ENCODE measurements at regions not wholly inside any gene's neighbourhood (a gene's known extent, or its start where the extent isn't known, plus 50 kb on each side); places are given as distances from the start of the nearest gene placed in this dataset.

- DNase-seq, result no peak
Measured at GRCh38 chr5:106974272-106974671, 696.5 kb downstream of the EFNA5 start.

GRCh38 chr5:106966686-106967315, 703.9 kb downstream of the EFNA5 start:
- DNase-seq, result no peak

- no peak for DNase-seq
Measured at GRCh38 chr5:106964132-106964531, 706.6 kb downstream of the EFNA5 start.

- no peak for DNase-seq
Measured at GRCh38 chr5:106963630-106964029, 707.1 kb downstream of the EFNA5 start.

DNA sequence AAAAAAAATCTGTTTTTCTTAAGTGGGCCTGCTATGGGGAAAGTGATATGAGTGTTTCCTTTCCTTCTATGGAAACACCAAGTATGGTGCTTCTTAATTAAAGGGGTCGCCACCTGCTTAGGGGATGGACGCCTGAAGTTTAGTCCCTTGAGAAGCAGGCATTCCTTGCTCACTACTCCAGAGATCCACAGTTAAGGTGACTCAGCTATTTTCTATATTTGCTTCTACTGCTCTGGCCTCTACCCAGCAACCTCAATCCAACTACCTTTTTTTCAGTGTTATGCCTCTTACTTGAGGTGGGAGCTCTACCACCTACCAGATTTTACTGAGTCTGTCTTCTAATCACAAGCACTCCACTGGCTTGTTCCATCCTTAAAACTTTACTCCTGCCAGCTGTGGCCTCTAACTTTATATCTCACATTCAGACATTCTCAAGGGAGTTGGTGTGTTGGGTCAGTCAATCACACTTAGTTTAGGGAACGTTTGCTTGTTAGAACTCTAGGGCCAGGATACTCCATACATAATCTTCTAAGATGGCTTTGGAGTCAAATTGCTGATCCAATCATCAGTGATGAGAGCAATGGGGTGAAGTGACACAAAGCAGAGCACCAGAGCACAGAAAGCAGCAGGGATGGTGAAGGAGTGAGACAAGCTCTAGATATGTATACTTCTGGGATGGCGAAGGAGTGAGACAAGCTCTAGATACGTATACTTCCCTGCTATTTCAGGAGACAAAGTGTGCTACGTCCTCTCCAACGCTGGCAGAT, 708.1 kb downstream of the EFNA5 start:
- no peak for DNase-seq

GRCh38 chr5:106959387-106959786, 711.4 kb downstream of the EFNA5 start:
- no peak for DNase-seq

DNA sequence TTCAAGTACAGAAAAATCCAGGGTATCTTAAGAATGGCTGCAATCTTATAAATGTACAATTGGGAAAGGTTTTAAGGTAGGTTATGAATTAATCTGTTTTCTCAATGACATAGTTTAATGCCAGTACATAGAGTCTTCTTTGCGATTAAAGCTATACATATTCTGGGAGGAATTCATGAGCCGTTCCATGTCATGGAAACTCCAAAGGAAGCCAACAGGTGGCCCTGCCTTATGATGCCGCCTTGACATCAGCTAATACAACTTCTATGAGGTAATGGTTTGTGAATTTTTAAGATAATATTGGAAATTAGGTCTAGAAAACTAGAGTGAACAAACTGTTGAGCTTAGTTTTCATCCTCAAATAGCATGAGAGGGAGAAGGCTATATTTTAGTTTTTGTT, 713.4 kb downstream of the EFNA5 start:
- DNase-seq, result no peak

- no peak for DNase-seq
Measured at GRCh38 chr5:106956886-106957285, 713.9 kb downstream of the EFNA5 start.

- no peak for DNase-seq
Measured at GRCh38 chr5:106956187-106956586, 714.5 kb downstream of the EFNA5 start.

- no peak for DNase-seq
Measured at GRCh38 chr5:106940986-106941385, 729.8 kb downstream of the EFNA5 start.

DNA sequence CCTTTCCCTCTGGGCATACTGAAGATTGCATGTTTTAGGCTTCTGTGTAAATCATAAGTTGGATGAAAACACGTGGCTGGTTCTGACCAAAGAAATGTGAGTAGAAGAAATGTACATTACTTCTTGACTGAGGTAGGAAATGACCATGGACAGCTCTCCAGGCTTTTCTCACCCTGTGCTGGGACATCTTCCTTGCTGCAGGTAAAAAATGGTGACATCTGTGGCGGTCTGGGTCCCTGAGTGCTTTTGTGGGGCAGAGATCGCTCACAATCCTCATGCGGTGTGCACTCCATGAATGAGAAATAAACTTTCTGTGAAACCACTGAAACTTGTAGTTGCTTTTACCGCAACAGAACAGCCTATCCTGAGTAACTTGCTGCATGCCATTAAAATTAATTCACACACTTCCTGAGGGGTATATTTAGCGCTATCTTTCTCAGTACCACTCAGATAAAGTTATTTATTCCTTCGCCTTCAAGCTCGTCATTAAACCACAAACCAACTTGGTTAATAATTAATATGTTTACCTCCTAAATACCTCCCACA, 730.4 kb downstream of the EFNA5 start:
- no peak for DNase-seq

DNA sequence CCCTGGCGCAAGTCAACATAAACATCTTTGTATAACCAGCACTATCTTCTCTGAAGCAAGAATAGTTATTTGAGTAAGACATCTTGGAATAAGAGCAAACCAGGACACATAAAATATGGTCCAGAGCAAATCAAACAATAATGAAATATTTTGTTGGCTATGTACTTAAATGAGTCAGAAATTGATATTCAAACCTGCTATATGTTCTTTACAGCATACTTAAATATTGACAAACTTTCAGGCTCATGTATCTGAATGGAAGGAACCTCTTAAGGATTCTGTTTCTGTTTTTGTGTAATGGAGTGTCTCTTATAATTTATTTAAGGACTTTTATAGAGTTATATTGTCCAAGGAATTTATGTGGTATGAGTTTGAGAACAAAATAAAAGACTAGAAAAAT, 747.3 kb downstream of the EFNA5 start:
- no peak for DNase-seq

- no peak for DNase-seq
Measured at GRCh38 chr5:106921567-106921966, 749.2 kb downstream of the EFNA5 start.

- DNase-seq, result no peak
Measured at GRCh38 chr5:106910486-106910885, 760.3 kb downstream of the EFNA5 start.

GRCh38 chr5:106909716-106910115, 761.0 kb downstream of the EFNA5 start:
- no peak for DNase-seq

GRCh38 chr5:106907979-106908378, 762.8 kb downstream of the EFNA5 start:
- no peak for DNase-seq

GRCh38 chr5:106906199-106906598, 764.5 kb downstream of the EFNA5 start:
- DNase-seq, result no peak

GRCh38 chr5:106894964-106895363, 775.8 kb downstream of the EFNA5 start:
- DNase-seq, result no peak

- no peak for DNase-seq
Measured at GRCh38 chr5:106882035-106882434, 788.7 kb downstream of the EFNA5 start.

DNA sequence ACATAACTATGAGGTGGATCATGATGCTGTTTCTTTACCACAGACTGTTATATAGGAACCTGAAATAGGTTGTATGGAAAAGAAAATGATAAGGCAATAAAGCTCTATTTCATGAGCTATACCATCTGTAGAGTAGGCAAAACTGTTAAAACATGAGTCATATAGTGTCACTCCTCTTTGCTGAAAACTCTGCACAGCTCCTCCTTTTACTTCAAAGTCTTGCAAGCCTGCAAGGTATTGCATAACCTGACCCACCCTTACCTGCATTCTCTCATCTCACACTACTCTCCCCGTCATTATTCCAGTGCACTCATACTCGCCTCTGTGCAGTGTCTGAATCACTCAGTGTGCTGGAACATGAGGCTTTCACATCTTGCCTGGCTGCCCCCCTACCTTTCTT, 790.1 kb downstream of the EFNA5 start:
- DNase-seq, result no peak

- no peak for DNase-seq
Measured at GRCh38 chr5:106877881-106878280, 792.9 kb downstream of the EFNA5 start.

DNA sequence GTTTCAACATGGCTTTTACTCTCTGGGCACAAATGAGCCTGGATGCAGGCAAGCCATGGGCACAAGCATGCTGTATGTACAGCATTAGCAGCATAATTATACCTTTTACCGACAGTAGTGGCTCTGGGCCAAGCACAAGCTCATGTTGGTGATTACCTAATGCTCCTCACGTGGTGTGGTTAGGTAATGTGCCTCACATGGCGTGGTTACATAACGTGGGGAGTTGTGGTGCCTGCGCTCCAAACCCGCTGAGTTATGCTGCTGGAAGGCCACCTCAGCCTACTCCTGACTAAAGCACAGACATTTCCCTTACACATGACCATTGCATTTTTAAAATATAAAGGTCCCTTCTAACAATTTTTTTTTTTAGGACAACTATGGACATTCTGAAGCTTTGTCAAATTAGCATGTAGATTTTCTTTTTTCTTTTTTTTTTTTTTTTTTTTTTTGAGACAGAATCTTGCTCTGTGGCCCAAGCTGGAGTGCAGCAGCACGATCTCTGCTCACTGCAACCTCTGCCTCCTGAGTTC, 794.0 kb downstream of the EFNA5 start:
- no peak for DNase-seq

GRCh38 chr5:106876298-106876622, 794.5 kb downstream of the EFNA5 start:
- DNase-seq, result no peak

DNA sequence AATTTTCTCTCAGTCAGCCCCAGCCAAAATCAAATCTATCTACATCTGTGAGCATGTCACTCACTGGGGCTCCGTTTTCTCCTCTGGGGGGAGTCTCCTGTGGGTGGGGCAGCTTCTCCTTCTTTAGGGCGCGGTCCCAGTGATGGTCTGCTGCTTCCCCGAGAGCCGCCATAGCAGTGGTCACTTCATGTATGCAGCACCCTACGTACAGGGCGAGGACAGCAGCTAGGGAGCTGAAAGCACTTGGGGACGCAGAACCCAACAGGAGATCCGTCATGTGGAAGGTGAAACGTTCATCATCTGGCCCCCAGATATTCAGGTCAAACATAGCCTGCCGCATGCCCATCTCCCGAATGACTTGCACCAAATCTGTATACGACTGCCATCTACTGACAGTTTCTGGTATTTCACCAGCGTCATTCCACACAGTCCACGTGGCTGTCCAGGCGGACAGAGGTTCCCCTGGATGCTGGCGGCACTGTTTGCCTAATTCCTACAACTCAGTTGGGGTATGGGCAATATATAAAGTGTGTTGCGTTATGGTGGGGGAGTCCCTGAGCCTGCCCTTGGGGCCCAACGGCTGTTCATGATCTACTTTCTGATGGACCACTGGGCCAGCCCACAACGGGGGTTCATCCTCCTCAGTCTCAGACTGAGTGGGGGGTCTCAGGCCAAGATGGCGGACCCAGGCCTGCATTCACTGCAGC, 795.0 kb downstream of the EFNA5 start:
- DNase-seq, result no peak

All from central memory CD4-positive, alpha-beta T cell (primary cell).